ENCODE measurements at regions not wholly inside any gene's neighbourhood (a gene's known extent, or its start where the extent isn't known, plus 50 kb on each side); places are given as distances from the start of the nearest gene placed in this dataset.

DNA sequence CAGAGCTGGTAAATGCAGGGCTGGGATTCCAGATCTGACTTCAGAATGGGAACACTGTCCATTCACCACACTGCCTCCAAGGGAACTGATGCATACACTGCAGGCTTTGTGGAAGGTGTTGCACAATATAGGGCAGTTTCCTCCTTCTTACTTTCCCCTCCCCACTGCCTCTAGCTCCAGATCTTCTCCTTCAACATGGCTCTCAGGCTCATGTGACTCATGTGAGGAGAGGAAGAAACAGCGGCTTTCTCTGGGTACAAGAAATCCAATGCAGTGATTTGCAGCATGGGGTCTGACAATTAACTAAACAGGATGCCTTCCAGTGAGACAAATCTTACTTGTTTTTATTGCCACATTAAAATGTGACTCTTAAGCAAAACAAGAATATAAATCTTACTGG, 447.6 kb upstream of the CCDC196 start:
- Histone ChIP-seq H3K79me2 (ENCODE audit: insufficient read depth, low read length) (no peaks in the 10 kb centered on the region), H3K4me2 (ENCODE audit: insufficient read depth, low read length) (no peak overlapping the region), H3K4me3 (ENCODE audit: low read depth in 1 of 2, low read length in 2 of 2) (no peak overlapping the region), H4K20me1 (ENCODE audit: insufficient read depth, low read length) (no peaks in the 10 kb centered on the region), H2AFZ (ENCODE audit: low read depth, low read length) (no peak overlapping the region), H3K36me3 (ENCODE audit: insufficient read depth, low read length) (no peaks in the 10 kb centered on the region), H3K27ac (ENCODE audit: low read length) (no peak overlapping the region), H3K9me3 (ENCODE audit: insufficient read depth, low read length, severe bottlenecking) (no peaks in the 10 kb centered on the region), H3K27me3 (ENCODE audit: insufficient read depth, low read length, poor library complexity) (no peaks in the 10 kb centered on the region), H3K9ac (ENCODE audit: low read depth, low read length) (no peak overlapping the region), H3K4me1 (ENCODE audit: insufficient read depth, low read length) (no peaks in the 10 kb centered on the region)
- no peak for ATAC-seq (ENCODE audit: insufficient read depth, low read depth)
- no peak for DNase-seq
- TF ChIP-seq EZH2 (IDR thresholded peaks at IDR 0.05; ENCODE audit: borderline replicate concordance, low read depth, low read length, severe bottlenecking), result no peak
- TF ChIP-seq, protein P1, sequence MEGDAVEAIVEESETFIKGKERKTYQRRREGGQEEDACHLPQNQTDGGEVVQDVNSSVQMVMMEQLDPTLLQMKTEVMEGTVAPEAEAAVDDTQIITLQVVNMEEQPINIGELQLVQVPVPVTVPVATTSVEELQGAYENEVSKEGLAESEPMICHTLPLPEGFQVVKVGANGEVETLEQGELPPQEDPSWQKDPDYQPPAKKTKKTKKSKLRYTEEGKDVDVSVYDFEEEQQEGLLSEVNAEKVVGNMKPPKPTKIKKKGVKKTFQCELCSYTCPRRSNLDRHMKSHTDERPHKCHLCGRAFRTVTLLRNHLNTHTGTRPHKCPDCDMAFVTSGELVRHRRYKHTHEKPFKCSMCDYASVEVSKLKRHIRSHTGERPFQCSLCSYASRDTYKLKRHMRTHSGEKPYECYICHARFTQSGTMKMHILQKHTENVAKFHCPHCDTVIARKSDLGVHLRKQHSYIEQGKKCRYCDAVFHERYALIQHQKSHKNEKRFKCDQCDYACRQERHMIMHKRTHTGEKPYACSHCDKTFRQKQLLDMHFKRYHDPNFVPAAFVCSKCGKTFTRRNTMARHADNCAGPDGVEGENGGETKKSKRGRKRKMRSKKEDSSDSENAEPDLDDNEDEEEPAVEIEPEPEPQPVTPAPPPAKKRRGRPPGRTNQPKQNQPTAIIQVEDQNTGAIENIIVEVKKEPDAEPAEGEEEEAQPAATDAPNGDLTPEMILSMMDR (IDR thresholded peaks at IDR 0.05; ENCODE audit: borderline replicate concordance, extremely low read depth, low read length, poor library complexity, severe bottlenecking), result no peak

- TF ChIP-seq, protein P1 (IDR thresholded peaks at IDR 0.05; ENCODE audit: borderline replicate concordance, extremely low read depth, low read length, poor library complexity, severe bottlenecking), result no peak
- TF ChIP-seq EZH2 (IDR thresholded peaks at IDR 0.05; ENCODE audit: borderline replicate concordance, low read depth, low read length, severe bottlenecking), result no peak
- no peaks in the 10 kb centered on the region for H3K4me1 ChIP-seq (ENCODE audit: insufficient read depth, low read length)
- H2AFZ ChIP-seq (ENCODE audit: low read depth, low read length), result no peak overlapping the region
- no peaks in the 10 kb centered on the region for H3K27me3 ChIP-seq (ENCODE audit: insufficient read depth, low read length, poor library complexity)
- no peaks in the 10 kb centered on the region for H4K20me1 ChIP-seq (ENCODE audit: insufficient read depth, low read length)
- H3K4me3 ChIP-seq (ENCODE audit: low read depth in 1 of 2, low read length in 2 of 2), result no peak overlapping the region
- no peaks in the 10 kb centered on the region for H3K79me2 ChIP-seq (ENCODE audit: insufficient read depth, low read length)
- no peak overlapping the region for H3K9ac ChIP-seq (ENCODE audit: low read depth, low read length)
- no peaks in the 10 kb centered on the region for H3K36me3 ChIP-seq (ENCODE audit: insufficient read depth, low read length)
- H3K4me2 ChIP-seq (ENCODE audit: insufficient read depth, low read length), result no peak overlapping the region
- DNase-seq, result no peak
- ATAC-seq (ENCODE audit: insufficient read depth, low read depth), result no peak
- H3K27ac ChIP-seq (ENCODE audit: low read length), result no peak overlapping the region
- no peaks in the 10 kb centered on the region for H3K9me3 ChIP-seq (ENCODE audit: insufficient read depth, low read length, severe bottlenecking)
Measured at GRCh38 chr14:66039495-66039894, 446.7 kb upstream of the CCDC196 start.

DNA sequence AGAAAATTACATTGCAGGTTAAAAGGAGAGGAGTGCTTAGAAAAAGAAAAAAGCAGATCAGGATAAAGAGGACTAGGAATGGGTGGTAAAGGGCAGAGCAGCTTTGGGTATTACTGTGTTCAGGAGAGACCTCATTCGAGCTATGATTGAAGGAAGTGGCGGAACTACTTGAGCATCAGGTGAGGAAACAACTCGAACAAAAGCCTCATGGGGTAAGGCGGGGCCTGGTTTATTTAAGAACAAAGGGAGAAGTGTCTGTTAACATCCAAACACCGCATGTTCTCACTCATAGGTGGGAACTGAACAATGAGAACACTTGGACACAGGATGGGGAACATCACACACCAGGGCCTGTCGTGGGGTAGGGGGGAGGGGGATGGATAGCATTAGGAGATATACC, 444.6 kb upstream of the CCDC196 start:
- H3K4me3 ChIP-seq (ENCODE audit: low read depth in 1 of 2, low read length in 2 of 2), result no peak overlapping the region
- no peaks in the 10 kb centered on the region for H3K4me1 ChIP-seq (ENCODE audit: insufficient read depth, low read length)
- H2AFZ ChIP-seq (ENCODE audit: low read depth, low read length), result no peak overlapping the region
- no peak overlapping the region for H3K4me2 ChIP-seq (ENCODE audit: insufficient read depth, low read length)
- H3K36me3 ChIP-seq (ENCODE audit: insufficient read depth, low read length), result no peaks in the 10 kb centered on the region
- ATAC-seq (ENCODE audit: insufficient read depth, low read depth) (no peak), DNase-seq (no peak)
- H3K79me2 ChIP-seq (ENCODE audit: insufficient read depth, low read length), result no peaks in the 10 kb centered on the region
- no peak for TF ChIP-seq EZH2 (IDR thresholded peaks at IDR 0.05; ENCODE audit: borderline replicate concordance, low read depth, low read length, severe bottlenecking)
- TF ChIP-seq, protein P1 (IDR thresholded peaks at IDR 0.05; ENCODE audit: borderline replicate concordance, extremely low read depth, low read length, poor library complexity, severe bottlenecking), result no peak
- H3K27me3 ChIP-seq (ENCODE audit: insufficient read depth, low read length, poor library complexity), result no peaks in the 10 kb centered on the region
- no peaks in the 10 kb centered on the region for H3K9me3 ChIP-seq (ENCODE audit: insufficient read depth, low read length, severe bottlenecking)
- H3K27ac ChIP-seq (ENCODE audit: low read length), result no peak overlapping the region
- H4K20me1 ChIP-seq (ENCODE audit: insufficient read depth, low read length), result no peaks in the 10 kb centered on the region
- no peak overlapping the region for H3K9ac ChIP-seq (ENCODE audit: low read depth, low read length)

DNA sequence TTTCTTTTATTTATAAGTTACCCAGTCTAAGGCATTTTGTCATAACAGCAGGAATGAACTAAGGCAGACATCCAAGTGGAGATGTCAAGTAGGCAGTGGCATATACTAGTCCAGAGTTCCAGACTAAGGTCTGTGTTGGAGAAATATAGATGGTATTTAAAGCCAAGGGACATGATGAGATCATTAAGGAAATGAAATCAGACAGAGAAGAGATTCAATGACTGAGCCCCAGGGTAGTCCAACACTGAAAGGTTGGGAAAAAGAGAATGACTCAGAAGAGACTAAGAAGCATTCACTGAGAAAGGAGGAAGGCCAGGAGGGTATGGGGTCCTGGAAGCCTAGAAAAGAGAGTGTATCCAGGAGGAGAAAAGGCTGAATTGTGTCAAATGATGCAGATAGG, 442.2 kb upstream of the CCDC196 start:
- no peaks in the 10 kb centered on the region for H3K27me3 ChIP-seq (ENCODE audit: insufficient read depth, low read length, poor library complexity)
- H3K4me3 ChIP-seq (ENCODE audit: low read depth in 1 of 2, low read length in 2 of 2), result no peak overlapping the region
- H4K20me1 ChIP-seq (ENCODE audit: insufficient read depth, low read length), result no peaks in the 10 kb centered on the region
- ATAC-seq (ENCODE audit: insufficient read depth, low read depth) (no peak), DNase-seq (no peak)
- no peak overlapping the region for H3K27ac ChIP-seq (ENCODE audit: low read length)
- H3K36me3 ChIP-seq (ENCODE audit: insufficient read depth, low read length), result no peaks in the 10 kb centered on the region
- no peaks in the 10 kb centered on the region for H3K9me3 ChIP-seq (ENCODE audit: insufficient read depth, low read length, severe bottlenecking)
- H3K79me2 ChIP-seq (ENCODE audit: insufficient read depth, low read length), result no peaks in the 10 kb centered on the region
- no peak overlapping the region for H2AFZ ChIP-seq (ENCODE audit: low read depth, low read length)
- TF ChIP-seq, protein P1 (IDR thresholded peaks at IDR 0.05; ENCODE audit: borderline replicate concordance, extremely low read depth, low read length, poor library complexity, severe bottlenecking), result no peak
- no peak for TF ChIP-seq EZH2 (IDR thresholded peaks at IDR 0.05; ENCODE audit: borderline replicate concordance, low read depth, low read length, severe bottlenecking)
- H3K9ac ChIP-seq (ENCODE audit: low read depth, low read length), result no peak overlapping the region
- H3K4me2 ChIP-seq (ENCODE audit: insufficient read depth, low read length), result no peak overlapping the region
- no peaks in the 10 kb centered on the region for H3K4me1 ChIP-seq (ENCODE audit: insufficient read depth, low read length)
